ENCODE measurements at regions not wholly inside any gene's neighbourhood (a gene's known extent, or its start where the extent isn't known, plus 50 kb on each side); places are given as distances from the start of the nearest gene placed in this dataset.

DNA sequence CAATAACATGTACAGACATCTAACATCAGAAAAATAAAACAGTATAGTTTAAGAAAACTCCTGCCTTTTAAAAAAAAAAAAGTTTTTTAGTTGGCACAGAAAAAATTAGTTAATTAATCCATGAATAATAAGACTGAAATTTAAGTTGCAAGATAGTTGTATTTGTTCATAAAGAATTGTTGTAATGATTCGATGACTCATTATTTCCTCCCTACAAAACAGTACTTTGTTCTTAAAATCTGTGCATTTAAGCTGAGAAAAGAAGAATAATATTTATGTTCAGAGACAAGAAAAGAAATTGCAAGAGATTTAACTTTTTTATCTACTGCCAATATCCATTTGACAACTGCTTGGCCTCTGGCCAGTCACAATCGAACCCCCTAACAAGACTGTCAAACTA, 894.7 kb downstream of the ADGRL2 start:
- no peak overlapping the region for H3K27ac ChIP-seq (ENCODE audit: low read length)
- no peak for DNase-seq
- H3K4me1 ChIP-seq (ENCODE audit: control insufficient read depth, insufficient read depth, low read length), result no peaks in the 10 kb centered on the region
- no peak overlapping the region for H3K4me3 ChIP-seq (ENCODE audit: low read length)
- no peaks in the 10 kb centered on the region for H3K36me3 ChIP-seq (ENCODE audit: control insufficient read depth, insufficient read depth, low read length)
- no peaks in the 10 kb centered on the region for H3K27me3 ChIP-seq (ENCODE audit: control insufficient read depth, insufficient read depth, low read length)
- no peaks in the 10 kb centered on the region for H3K9me3 ChIP-seq (ENCODE audit: control insufficient read depth, low read depth, low read length)
- 75% methylated on average over 2 of the region's 2 CpGs for WGBS (ENCODE audit: insufficient coverage, low lambda C conversion rate)

DNA sequence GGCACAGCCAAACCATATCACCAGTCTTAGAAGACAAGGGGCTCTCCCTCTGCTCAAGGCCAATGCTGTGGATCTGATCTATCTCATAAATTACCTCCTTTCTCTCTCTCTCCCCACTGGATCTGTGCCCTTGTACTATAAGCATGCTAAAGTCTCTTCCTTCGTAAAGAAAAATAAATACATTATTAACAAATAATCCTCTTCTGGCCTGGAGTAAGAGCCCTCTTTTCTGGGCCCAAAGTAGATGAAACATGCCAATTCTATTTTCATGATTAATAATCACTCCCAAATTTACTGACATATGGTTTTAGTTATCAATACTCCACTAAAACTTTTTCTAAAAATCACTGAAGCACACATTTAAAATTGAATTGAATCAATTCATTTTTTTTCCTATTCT, 889.7 kb downstream of the ADGRL2 start:
- Histone ChIP-seq H3K27me3 (ENCODE audit: control insufficient read depth, insufficient read depth, low read length) (no peaks in the 10 kb centered on the region), H3K36me3 (ENCODE audit: control insufficient read depth, insufficient read depth, low read length) (no peaks in the 10 kb centered on the region), H3K4me1 (ENCODE audit: control insufficient read depth, insufficient read depth, low read length) (no peaks in the 10 kb centered on the region), H3K27ac (ENCODE audit: low read length) (no peak overlapping the region), H3K9me3 (ENCODE audit: control insufficient read depth, low read depth, low read length) (peaks cover 6% of the 10 kb centered on the region), H3K4me3 (ENCODE audit: low read length) (no peak overlapping the region)
- WGBS (ENCODE audit: insufficient coverage, low lambda C conversion rate), result no CpG with 5 or more reads among the region's 1 CpG
- no peak for DNase-seq

DNA sequence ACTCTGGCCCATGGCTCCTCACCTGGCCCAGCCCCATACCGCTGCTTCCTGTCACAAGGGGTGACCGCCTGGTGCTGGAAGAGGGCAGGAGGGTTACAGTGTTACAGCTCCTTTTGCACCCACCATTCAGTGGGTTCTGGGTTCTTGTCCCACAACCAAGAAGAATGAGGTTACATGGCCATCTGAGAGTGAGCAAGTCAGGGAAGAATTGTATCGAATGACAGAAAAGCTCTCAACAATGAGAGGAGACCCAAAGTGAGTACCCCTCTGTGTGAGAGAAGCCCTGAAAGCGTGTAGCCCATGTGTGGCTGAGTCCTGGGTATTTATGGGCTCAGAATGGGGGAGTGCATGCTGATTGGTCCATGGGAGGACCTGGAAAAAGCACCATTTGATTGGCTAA, 888.5 kb downstream of the ADGRL2 start:
- no peak overlapping the region for H3K4me3 ChIP-seq (ENCODE audit: low read length)
- no peak for DNase-seq
- no peaks in the 10 kb centered on the region for H3K4me1 ChIP-seq (ENCODE audit: control insufficient read depth, insufficient read depth, low read length)
- no CpG with 5 or more reads among the region's 4 CpGs for WGBS (ENCODE audit: insufficient coverage, low lambda C conversion rate)
- H3K27ac ChIP-seq (ENCODE audit: low read length), result no peak overlapping the region
- H3K27me3 ChIP-seq (ENCODE audit: control insufficient read depth, insufficient read depth, low read length), result no peaks in the 10 kb centered on the region
- H3K36me3 ChIP-seq (ENCODE audit: control insufficient read depth, insufficient read depth, low read length), result no peaks in the 10 kb centered on the region
- peaks cover 6% of the 10 kb centered on the region for H3K9me3 ChIP-seq (ENCODE audit: control insufficient read depth, low read depth, low read length)

DNA sequence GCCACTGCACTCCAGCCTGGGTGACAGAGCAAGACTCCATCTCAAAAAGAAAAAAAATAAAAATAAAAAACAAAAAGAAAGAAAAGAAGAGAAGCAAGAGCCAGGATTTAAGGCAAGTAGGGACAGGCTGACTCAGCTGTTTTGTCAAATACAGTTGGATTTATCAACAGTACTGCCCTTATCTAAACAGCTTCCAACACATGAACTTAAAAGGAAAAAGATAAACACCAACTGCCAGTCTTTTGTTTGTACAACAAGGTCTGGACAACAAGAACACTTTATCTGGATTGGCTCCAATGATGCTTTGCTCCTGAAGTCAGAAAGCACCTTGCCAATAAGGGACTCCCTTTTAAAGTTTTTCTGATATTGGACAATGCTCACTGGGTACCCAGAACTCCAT, 886.0 kb downstream of the ADGRL2 start:
- Histone ChIP-seq H3K36me3 (ENCODE audit: control insufficient read depth, insufficient read depth, low read length) (no peaks in the 10 kb centered on the region), H3K9me3 (ENCODE audit: control insufficient read depth, low read depth, low read length) (peaks cover 9% of the 10 kb centered on the region), H3K4me3 (ENCODE audit: low read length) (no peak overlapping the region), H3K27ac (ENCODE audit: low read length) (no peak overlapping the region), H3K27me3 (ENCODE audit: control insufficient read depth, insufficient read depth, low read length) (no peaks in the 10 kb centered on the region), H3K4me1 (ENCODE audit: control insufficient read depth, insufficient read depth, low read length) (no peaks in the 10 kb centered on the region)
- DNase-seq, result no peak

DNA sequence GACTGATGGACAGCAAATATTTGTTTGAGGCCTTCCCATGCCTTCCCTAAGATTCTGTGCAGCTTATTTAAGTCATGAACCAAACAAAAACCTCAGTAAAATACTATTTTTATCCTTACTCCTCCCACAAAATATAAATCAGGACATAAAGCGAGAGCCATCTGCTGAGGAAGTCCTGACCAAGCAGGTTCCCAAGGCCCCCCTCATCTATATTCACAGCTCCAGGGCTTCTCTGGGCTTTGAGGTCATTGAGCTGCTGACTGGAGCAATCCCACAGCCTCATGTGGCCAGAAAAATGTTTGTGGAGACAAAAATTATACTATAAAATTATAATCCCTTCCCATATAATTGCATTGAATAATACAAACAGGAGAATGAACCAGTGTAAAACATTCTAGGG, 846.2 kb downstream of the ADGRL2 start:
- DNase-seq, result no peak
- no peak overlapping the region for H3K27ac ChIP-seq (ENCODE audit: low read length)
- no peaks in the 10 kb centered on the region for H3K36me3 ChIP-seq (ENCODE audit: control insufficient read depth, insufficient read depth, low read length)
- no peaks in the 10 kb centered on the region for H3K4me1 ChIP-seq (ENCODE audit: control insufficient read depth, insufficient read depth, low read length)
- H3K27me3 ChIP-seq (ENCODE audit: control insufficient read depth, insufficient read depth, low read length), result no peaks in the 10 kb centered on the region
- no peak overlapping the region for H3K4me3 ChIP-seq (ENCODE audit: low read length)
- no peaks in the 10 kb centered on the region for H3K9me3 ChIP-seq (ENCODE audit: control insufficient read depth, low read depth, low read length)
- no CpG with 5 or more reads among the region's 1 CpG for WGBS (ENCODE audit: insufficient coverage, low lambda C conversion rate)

DNA sequence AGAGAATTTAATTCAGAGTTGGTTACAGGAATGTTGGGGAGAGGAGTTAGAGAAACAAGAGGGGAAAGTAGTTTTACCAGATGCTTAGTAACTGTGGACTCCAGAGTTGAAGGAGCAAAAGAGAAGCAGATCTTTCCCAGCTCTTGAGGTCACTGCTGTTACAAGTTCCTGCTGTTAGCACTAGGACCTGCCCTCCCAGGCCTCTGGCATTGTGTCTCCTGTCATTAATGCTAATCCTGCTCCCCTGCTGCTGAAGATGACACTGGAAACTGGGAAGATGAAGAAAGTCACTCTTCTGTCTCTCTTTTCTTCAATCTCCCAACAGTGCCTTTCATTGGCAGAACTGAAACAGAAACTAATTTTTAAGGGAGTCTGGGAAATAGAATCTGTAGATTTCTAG, 845.6 kb downstream of the ADGRL2 start:
- Histone ChIP-seq H3K4me1 (ENCODE audit: control insufficient read depth, insufficient read depth, low read length) (no peaks in the 10 kb centered on the region), H3K9me3 (ENCODE audit: control insufficient read depth, low read depth, low read length) (no peaks in the 10 kb centered on the region), H3K4me3 (ENCODE audit: low read length) (no peak overlapping the region), H3K27ac (ENCODE audit: low read length) (no peak overlapping the region), H3K27me3 (ENCODE audit: control insufficient read depth, insufficient read depth, low read length) (no peaks in the 10 kb centered on the region), H3K36me3 (ENCODE audit: control insufficient read depth, insufficient read depth, low read length) (no peaks in the 10 kb centered on the region)
- DNase-seq, result no peak

DNA sequence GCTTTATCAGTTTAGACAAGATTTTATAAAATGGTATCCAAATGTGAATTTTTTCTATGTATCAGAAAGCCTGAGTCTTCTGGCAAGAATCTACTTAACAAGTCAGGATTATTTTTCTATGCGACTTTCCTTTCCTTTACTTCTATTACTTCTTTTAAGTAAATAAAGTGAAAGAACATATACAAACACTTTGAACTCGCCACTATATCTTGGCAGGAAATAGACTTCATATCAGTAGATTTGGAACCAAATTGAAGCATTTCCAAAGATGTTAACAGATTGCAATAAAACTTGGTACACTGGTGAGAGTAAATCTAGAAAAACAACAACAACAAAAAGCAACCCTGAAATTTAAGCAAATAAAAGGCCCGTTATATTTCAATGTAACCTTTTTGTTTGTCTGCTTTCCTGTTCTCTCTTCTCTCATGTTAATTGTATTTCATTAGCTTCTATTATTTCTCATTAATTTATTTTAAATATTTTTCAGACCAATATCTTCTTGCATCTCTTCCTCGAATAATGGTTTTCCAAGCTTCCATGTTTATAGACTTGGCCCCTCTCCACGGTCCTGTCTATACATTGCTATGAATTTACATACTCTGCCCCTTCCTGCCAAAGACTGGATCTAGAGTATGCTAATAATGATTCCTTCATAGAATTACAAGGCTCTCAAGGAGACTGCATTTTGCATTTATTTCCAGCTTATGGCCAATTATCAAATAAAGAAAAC, 843.6 kb downstream of the ADGRL2 start:
- no peaks in the 10 kb centered on the region for H3K4me1 ChIP-seq (ENCODE audit: control insufficient read depth, insufficient read depth, low read length)
- WGBS (ENCODE audit: insufficient coverage, low lambda C conversion rate), result 76% methylated on average over 3 of the region's 5 CpGs
- H3K36me3 ChIP-seq (ENCODE audit: control insufficient read depth, insufficient read depth, low read length), result no peaks in the 10 kb centered on the region

DNA sequence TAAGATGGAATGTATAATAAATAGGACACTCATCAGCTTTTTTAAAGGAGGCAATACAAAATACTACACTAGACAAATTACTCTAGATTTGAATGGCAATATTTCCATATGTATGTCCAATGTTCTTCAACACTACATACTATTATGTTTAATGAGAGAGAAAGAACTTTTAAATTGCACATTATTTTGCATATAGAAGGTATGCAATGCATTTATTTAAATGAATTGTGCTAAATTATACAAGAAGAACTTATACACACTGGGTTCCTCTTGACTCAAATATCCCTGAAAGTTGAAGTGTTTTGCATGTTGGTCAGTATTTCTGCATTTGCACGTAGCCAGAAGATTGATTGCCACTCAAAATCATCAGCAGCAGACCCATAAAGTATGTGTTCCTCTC, 839.6 kb downstream of the ADGRL2 start:
- no peak overlapping the region for H3K27ac ChIP-seq (ENCODE audit: low read length)
- H3K36me3 ChIP-seq (ENCODE audit: control insufficient read depth, insufficient read depth, low read length), result no peaks in the 10 kb centered on the region
- no peaks in the 10 kb centered on the region for H3K27me3 ChIP-seq (ENCODE audit: control insufficient read depth, insufficient read depth, low read length)
- no peaks in the 10 kb centered on the region for H3K4me1 ChIP-seq (ENCODE audit: control insufficient read depth, insufficient read depth, low read length)
- no peak overlapping the region for H3K4me3 ChIP-seq (ENCODE audit: low read length)
- H3K9me3 ChIP-seq (ENCODE audit: control insufficient read depth, low read depth, low read length), result no peaks in the 10 kb centered on the region
- no CpG with 5 or more reads among the region's 1 CpG for WGBS (ENCODE audit: insufficient coverage, low lambda C conversion rate)
- no peak for DNase-seq

More for the DNA sequence above, 843.6 kb downstream of the ADGRL2 start:
- no peaks in the 10 kb centered on the region for H3K27me3 ChIP-seq (ENCODE audit: control insufficient read depth, insufficient read depth, low read length)
- no peak overlapping the region for H3K27ac ChIP-seq (ENCODE audit: low read length)
- H3K9me3 ChIP-seq (ENCODE audit: control insufficient read depth, low read depth, low read length), result no peaks in the 10 kb centered on the region
- no peak for DNase-seq
- no peak overlapping the region for H3K4me3 ChIP-seq (ENCODE audit: low read length)

DNA sequence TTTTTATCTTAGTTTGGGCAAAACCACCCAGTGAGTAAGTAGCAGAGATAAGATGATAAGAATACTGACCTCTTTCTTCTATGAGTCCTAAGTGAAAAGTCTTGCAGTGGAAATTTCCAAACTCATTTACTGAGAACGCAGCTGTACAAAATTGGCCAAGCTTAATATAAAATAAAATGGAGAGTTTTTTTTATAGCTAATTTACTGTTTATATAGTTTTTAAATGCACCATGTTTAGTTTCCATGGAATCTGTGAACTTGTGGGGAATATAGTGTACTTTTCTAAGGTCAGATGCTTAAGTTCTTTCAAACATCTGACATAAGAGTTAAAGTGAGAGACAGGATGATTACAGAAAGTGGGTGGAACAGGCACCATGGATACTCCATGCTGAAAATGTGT, 833.5 kb downstream of the ADGRL2 start:
- DNase-seq, result no peak
- Histone ChIP-seq H3K27ac (ENCODE audit: low read length) (no peak overlapping the region), H3K4me3 (ENCODE audit: low read length) (no peak overlapping the region), H3K27me3 (ENCODE audit: control insufficient read depth, insufficient read depth, low read length) (no peaks in the 10 kb centered on the region), H3K9me3 (ENCODE audit: control insufficient read depth, low read depth, low read length) (no peaks in the 10 kb centered on the region), H3K4me1 (ENCODE audit: control insufficient read depth, insufficient read depth, low read length) (no peaks in the 10 kb centered on the region), H3K36me3 (ENCODE audit: control insufficient read depth, insufficient read depth, low read length) (no peaks in the 10 kb centered on the region)
- no CpG with 5 or more reads among the region's 1 CpG for WGBS (ENCODE audit: insufficient coverage, low lambda C conversion rate)

DNA sequence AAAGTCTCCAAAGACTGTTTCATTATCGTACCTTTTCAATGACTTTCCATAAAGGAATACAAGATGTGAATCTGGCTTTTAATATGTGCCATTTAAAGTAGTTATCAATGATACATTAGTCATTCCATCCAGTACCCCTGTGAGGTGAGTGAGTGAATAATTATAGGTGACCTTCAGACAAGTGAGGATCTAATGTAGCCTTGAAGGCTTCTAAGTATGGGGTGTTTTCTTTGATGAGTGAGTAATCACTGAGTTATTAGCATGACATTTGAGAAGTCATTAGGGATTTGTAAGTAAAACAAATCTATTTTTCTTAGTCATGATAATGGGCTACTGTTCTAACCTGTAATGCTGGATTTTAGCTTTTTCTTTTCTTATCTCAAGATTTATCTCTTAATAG, 831.4 kb downstream of the ADGRL2 start:
- DNase-seq, result no peak
- no CpG with 5 or more reads among the region's 1 CpG for WGBS (ENCODE audit: insufficient coverage, low lambda C conversion rate)
- H3K27ac ChIP-seq (ENCODE audit: low read length), result no peak overlapping the region
- H3K27me3 ChIP-seq (ENCODE audit: control insufficient read depth, insufficient read depth, low read length), result no peaks in the 10 kb centered on the region
- H3K4me1 ChIP-seq (ENCODE audit: control insufficient read depth, insufficient read depth, low read length), result no peaks in the 10 kb centered on the region
- no peak overlapping the region for H3K4me3 ChIP-seq (ENCODE audit: low read length)
- H3K36me3 ChIP-seq (ENCODE audit: control insufficient read depth, insufficient read depth, low read length), result no peaks in the 10 kb centered on the region
- no peaks in the 10 kb centered on the region for H3K9me3 ChIP-seq (ENCODE audit: control insufficient read depth, low read depth, low read length)

DNA sequence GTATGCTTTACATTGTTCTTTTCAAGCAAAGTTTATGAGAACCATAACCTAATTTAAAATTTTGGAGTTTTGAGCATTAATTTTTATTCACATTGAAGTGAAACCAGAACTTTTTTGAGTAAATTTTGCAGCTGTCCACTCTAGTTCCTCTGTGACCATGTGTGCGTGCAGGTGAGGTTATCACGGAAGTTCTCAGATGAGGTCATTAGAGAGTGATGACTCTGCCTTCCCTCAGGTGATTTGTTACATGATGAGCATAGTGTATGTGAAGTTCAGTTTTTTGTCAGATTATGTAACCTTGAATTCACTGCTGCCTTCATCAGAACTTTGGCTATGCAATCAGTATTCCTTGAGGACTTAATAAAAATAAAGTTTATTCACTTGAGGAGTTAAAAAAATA, 828.2 kb downstream of the ADGRL2 start:
- Histone ChIP-seq H3K36me3 (ENCODE audit: control insufficient read depth, insufficient read depth, low read length) (no peaks in the 10 kb centered on the region), H3K27ac (ENCODE audit: low read length) (no peak overlapping the region), H3K27me3 (ENCODE audit: control insufficient read depth, insufficient read depth, low read length) (no peaks in the 10 kb centered on the region), H3K4me1 (ENCODE audit: control insufficient read depth, insufficient read depth, low read length) (no peaks in the 10 kb centered on the region), H3K4me3 (ENCODE audit: low read length) (no peak overlapping the region), H3K9me3 (ENCODE audit: control insufficient read depth, low read depth, low read length) (no peaks in the 10 kb centered on the region)
- no CpG with 5 or more reads among the region's 2 CpGs for WGBS (ENCODE audit: insufficient coverage, low lambda C conversion rate)
- no peak for DNase-seq
